Caco-2 (cell line): ENCODE measurements at regions not wholly inside any gene's neighbourhood (a gene's known extent, or its start where the extent isn't known, plus 50 kb on each side); places are given as distances from the start of the nearest gene placed in this dataset.

Experiments
- BruUV-seq: library from RNA; stranded (reverse); fragments of 400-500 nt; replicated peaks from 2 replicates; lab custom pipeline; 2021; lab: Mats Ljungman, UMichigan
- CTCF ChIA-PET: fragments of 300-600 bp; sonication (Branson Sonifier 250); formaldehyde crosslinking; loops from one replicate; lab custom pipeline; 2022; ENCODE audit warnings: antibody characterized with exemption; lab: Charles Lee
- POLR2A ChIA-PET: fragments of 300-600 bp; sonication (Branson Sonifier 250); formaldehyde crosslinking; loops from one replicate; lab custom pipeline; 2022; ENCODE audit warnings: antibody characterized with exemption; lab: Charles Lee
- DNase-seq, 2 experiments: peaks; one replicate each; pipeline versions ENCODE4 v3.0.0 to v3.0.0-alpha.2; 2020 to 2022
- H3K27me3 ChIP-seq: replicated peaks from 2 replicates; pipeline ENCODE4 v1.6.0; 2011; ENCODE audit warnings: low read length; ENCODE audit not compliant: control insufficient read depth, insufficient read depth
- H3K36me3 ChIP-seq: 2 replicates; pipeline ENCODE4 v1.5.1; 2011; ENCODE audit warnings: low read length; ENCODE audit not compliant: control insufficient read depth, insufficient read depth
- H3K4me1 ChIP-seq: fragments of 250-450 bp; sonication (Bioruptor Pico); 2 replicates; pipeline ENCODE4 v1.5.1; 2020; ENCODE audit warnings: mild to moderate bottlenecking
- H3K4me3 ChIP-seq: 2 replicates; pipeline ENCODE4 v1.5.1; 2011; ENCODE audit warnings: low read depth, mild to moderate bottlenecking, control low read depth, low read length
- H3K9me3 ChIP-seq: fragments of 250-450 bp; sonication (Bioruptor Pico); 2 replicates; pipeline ENCODE4 v1.5.1; 2020; ENCODE audit warnings: mild to moderate bottlenecking, moderate library complexity
- H3K27ac Mint-ChIP-seq: one replicate; pipeline ENCODE4 v1.8.0; 2022; ENCODE audit warnings: mixed read lengths; ENCODE audit not compliant: unreplicated experiment
- H3K27me3 Mint-ChIP-seq: one replicate; pipeline ENCODE4 v1.8.0; 2022; ENCODE audit warnings: mixed read lengths; ENCODE audit not compliant: insufficient read depth, unreplicated experiment
- H3K36me3 Mint-ChIP-seq: one replicate; pipeline ENCODE4 v1.8.0; 2022; ENCODE audit warnings: mild to moderate bottlenecking, mixed read lengths; ENCODE audit not compliant: insufficient read depth, unreplicated experiment
- H3K4me1 Mint-ChIP-seq: one replicate; pipeline ENCODE4 v1.8.0; 2022; ENCODE audit warnings: low read depth, mixed read lengths; ENCODE audit not compliant: unreplicated experiment
- H3K4me3 Mint-ChIP-seq: one replicate; pipeline ENCODE4 v1.8.0; 2022; ENCODE audit warnings: mild to moderate bottlenecking, moderate library complexity, mixed read lengths; ENCODE audit not compliant: unreplicated experiment
- H3K9me3 Mint-ChIP-seq: one replicate; pipeline ENCODE4 v1.8.0; 2022; ENCODE audit warnings: mixed read lengths; ENCODE audit not compliant: unreplicated experiment
- CTCF ChIP-seq, 2 experiments: fragments of 200-600 bp in 1 of 2; IDR thresholded peaks; 1 replicate in 1 of 2; 2 replicates in 1 of 2; pipeline versions ENCODE4 v1.5.1 to v1.8.0; 2011 to 2022; ENCODE audit warnings: antibody characterized with exemption in 1 of 2, control low read depth in 1 of 2, inconsistent platforms in 1 of 2, low read depth in 1 of 2, low read length in 1 of 2, mild to moderate bottlenecking in 1 of 2, moderate library complexity in 1 of 2; ENCODE audit not compliant: insufficient read depth in 1 of 2, severe bottlenecking in 1 of 2, unreplicated experiment in 1 of 2
- intact Hi-C: fragments of 100-400 bp; cut with micrococcal nuclease; formaldehyde crosslinking; loops from one replicate; pipeline ENCODE4 v1.10.0; 2022; ENCODE audit not compliant: unreplicated experiment

DNA sequence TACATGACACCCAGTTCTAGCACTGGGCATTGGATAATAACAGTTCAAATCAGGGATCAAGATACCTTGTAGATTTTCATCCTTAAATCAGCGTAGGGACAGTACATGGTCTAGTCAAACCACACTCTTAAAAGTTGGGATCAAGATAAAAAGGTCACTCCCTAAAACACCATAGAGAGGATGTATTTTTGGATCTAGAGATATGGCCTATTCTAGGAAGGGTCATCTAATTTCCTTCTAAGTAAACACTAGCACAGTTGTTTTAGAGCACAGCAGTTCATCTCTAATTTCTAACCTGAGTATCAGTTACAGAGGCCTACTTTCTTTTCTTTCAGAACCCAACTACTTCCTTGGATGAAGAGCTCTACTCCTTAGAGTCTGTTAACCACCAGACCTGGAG, 166.4 kb upstream of the GRIN3A start:
- Histone ChIP-seq H3K4me1 (no peaks in the 10 kb centered on the region), H3K36me3 (no peaks in the 10 kb centered on the region), H3K9me3 (no peaks in the 10 kb centered on the region), H3K4me3 (no peak overlapping the region), H3K27me3 (no peaks in the 10 kb centered on the region)
- Mint-ChIP-seq H3K27ac (no peak overlapping the region), H3K36me3 (no peaks in the 10 kb centered on the region), H3K4me3 (no peak overlapping the region), H3K27me3 (peaks cover 2% of the 10 kb centered on the region), H3K9me3 (no peaks in the 10 kb centered on the region), H3K4me1 (no peaks in the 10 kb centered on the region)
- no peak for TF ChIP-seq CTCF (IDR thresholded peaks at IDR 0.05; ENCODE audit: insufficient read depth in 1 of 2, low read depth in 1 of 2, low read length in 1 of 2, severe bottlenecking in 1 of 2, unreplicated experiment in 1 of 2)
- POLR2A ChIA-PET = no interaction called here
- no peak for DNase-seq
- CTCF ChIA-PET = no interaction called here
- intact Hi-C loops = no loop called here
- no TSS peak for BruUV-seq

- no peaks in the 10 kb centered on the region for H3K36me3 Mint-ChIP-seq
- Histone ChIP-seq H3K9me3 (no peaks in the 10 kb centered on the region), H3K27me3 (no peaks in the 10 kb centered on the region), H3K36me3 (no peaks in the 10 kb centered on the region), H3K4me1 (no peaks in the 10 kb centered on the region), H3K4me3 (no peak overlapping the region)
- H3K4me3 Mint-ChIP-seq = no peak overlapping the region
- intact Hi-C loops = no loop called here
- H3K27ac Mint-ChIP-seq = no peak overlapping the region
- POLR2A ChIA-PET = no interaction called here
- no peaks in the 10 kb centered on the region for H3K9me3 Mint-ChIP-seq
- no peak for DNase-seq
- CTCF ChIA-PET = no interaction called here
- TF ChIP-seq CTCF (IDR thresholded peaks at IDR 0.05; ENCODE audit: insufficient read depth in 1 of 2, low read depth in 1 of 2, low read length in 1 of 2, severe bottlenecking in 1 of 2, unreplicated experiment in 1 of 2) = no peak
- H3K27me3 Mint-ChIP-seq = no peaks in the 10 kb centered on the region
- BruUV-seq = no TSS peak
- no peaks in the 10 kb centered on the region for H3K4me1 Mint-ChIP-seq
These were observed 163.6 kb upstream of the GRIN3A start for GRCh38 chr9:101902051-101902450.

- no peaks in the 10 kb centered on the region for H3K36me3 ChIP-seq
- no peak for DNase-seq
- no peak for TF ChIP-seq CTCF (IDR thresholded peaks at IDR 0.05; ENCODE audit: insufficient read depth in 1 of 2, low read depth in 1 of 2, low read length in 1 of 2, severe bottlenecking in 1 of 2, unreplicated experiment in 1 of 2)
- no peak overlapping the region for H3K4me3 ChIP-seq
- intact Hi-C loops = no loop called here
- Mint-ChIP-seq H3K27ac (no peak overlapping the region), H3K27me3 (no peaks in the 10 kb centered on the region), H3K4me3 (no peak overlapping the region), H3K9me3 (no peaks in the 10 kb centered on the region), H3K4me1 (no peaks in the 10 kb centered on the region), H3K36me3 (no peaks in the 10 kb centered on the region)
- CTCF ChIA-PET = no interaction called here
- POLR2A ChIA-PET = no interaction called here
- H3K9me3 ChIP-seq = no peaks in the 10 kb centered on the region
- no peaks in the 10 kb centered on the region for H3K4me1 ChIP-seq
- no peaks in the 10 kb centered on the region for H3K27me3 ChIP-seq
- no TSS peak for BruUV-seq
These were observed 158.7 kb upstream of the GRIN3A start for GRCh38 chr9:101897196-101897595.
